PC-3 (cell line): ENCODE measurements at regions not wholly inside any gene's neighbourhood (a gene's known extent, or its start where the extent isn't known, plus 50 kb on each side); places are given as distances from the start of the nearest gene placed in this dataset.

Experiments used
- ATAC-seq: fragments of 200-7000 bp; cut with Tn5 transposase; 2 replicates; pipeline ENCODE4 v1.9.1; 2020; ENCODE audit warnings: mild to moderate bottlenecking, moderate library complexity
- BruUV-seq: library from RNA; stranded (reverse); fragments of 400-500 nt; replicated peaks from 2 replicates; lab custom pipeline; 2021; lab: Mats Ljungman, UMichigan
- CTCF ChIA-PET: fragments of 300-600 bp; sonication (Branson Sonifier 250); formaldehyde crosslinking; loops from one replicate; lab custom pipeline; 2022; ENCODE audit warnings: antibody characterized with exemption; lab: Charles Lee
- POLR2A ChIA-PET: fragments of 300-600 bp; sonication (Branson Sonifier 250); formaldehyde crosslinking; loops from one replicate; lab custom pipeline; 2022; ENCODE audit warnings: antibody characterized with exemption; ENCODE audit not compliant: unreplicated experiment; lab: Charles Lee
- DNase-seq: peaks from one replicate; pipeline ENCODE4 v3.0.0-alpha.2; 2015
- H2AFZ ChIP-seq: fragments of 300-600 bp; sonication (generic); 2 replicates; pipeline ENCODE4 v1.6.0; 2016; ENCODE audit warnings: antibody characterized with exemption, low read length
- H3F3A ChIP-seq: fragments of 300-600 bp; sonication (generic); one replicate; pipeline ENCODE4 v1.6.0; 2017; ENCODE audit warnings: antibody characterized with exemption, low read length, control low read depth, mild to moderate bottlenecking; ENCODE audit not compliant: unreplicated experiment
- H3K27ac ChIP-seq: fragments of 300-600 bp; sonication (generic); 2 replicates; pipeline ENCODE4 v1.5.1; 2016; ENCODE audit warnings: mild to moderate bottlenecking, low read length
- H3K27me3 ChIP-seq: fragments of 300-600 bp; sonication (generic); 2 replicates; pipeline ENCODE4 v1.6.1; 2016; ENCODE audit warnings: low read length, mixed read lengths
- H3K36me3 ChIP-seq: fragments of 300-600 bp; sonication (generic); 2 replicates; pipeline ENCODE4 v1.6.1; 2016; ENCODE audit warnings: low read depth, mixed run types, low read length, mixed read lengths
- H3K4me1 ChIP-seq: fragments of 300-600 bp; sonication (generic); 2 replicates; pipeline ENCODE4 v1.5.1; 2016; ENCODE audit warnings: low read length; ENCODE audit not compliant: insufficient read depth
- H3K4me2 ChIP-seq: fragments of 300-600 bp; sonication (generic); 2 replicates; pipeline ENCODE4 v1.6.0; 2016; ENCODE audit warnings: low read length
- H3K4me3 ChIP-seq: fragments of 300-600 bp; sonication (generic); 2 replicates; pipeline ENCODE4 v1.5.1; 2016; ENCODE audit warnings: mild to moderate bottlenecking, low read length, mixed read lengths
- H3K79me2 ChIP-seq: fragments of 300-600 bp; sonication (generic); 2 replicates; pipeline ENCODE4 v1.6.1; 2017; ENCODE audit warnings: low read length, mixed read lengths
- H3K9ac ChIP-seq: fragments of 300-600 bp; sonication (generic); 2 replicates; pipeline ENCODE4 v1.6.0; 2016; ENCODE audit warnings: mild to moderate bottlenecking, low read length
- H3K9me2 ChIP-seq: fragments of 300-600 bp; sonication (generic); replicated peaks from 2 replicates; pipeline ENCODE4 v1.6.1; 2016; ENCODE audit warnings: mixed run types, low read length, mixed read lengths
- H3K9me3 ChIP-seq: fragments of 300-600 bp; sonication (generic); 2 replicates; pipeline ENCODE4 v1.6.1; 2016; ENCODE audit warnings: low read length, mixed read lengths
- H4K20me1 ChIP-seq: fragments of 300-600 bp; sonication (generic); 2 replicates; pipeline ENCODE4 v1.6.1; 2016; ENCODE audit warnings: low read length, mixed read lengths
- CTCF ChIP-seq: fragments of 300-600 bp; sonication (generic); conservative IDR thresholded peaks from 2 replicates; pipeline ENCODE4 v1.5.1; 2017; ENCODE audit warnings: antibody characterized with exemption, low read depth, mild to moderate bottlenecking, low read length
- EZH2 ChIP-seq: fragments of 300-600 bp; sonication (generic); IDR thresholded peaks from one replicate; pipeline ENCODE4 v1.6.1; 2017; ENCODE audit warnings: antibody characterized with exemption, mild to moderate bottlenecking, low read length; ENCODE audit not compliant: unreplicated experiment
- EZH2phosphoT487 ChIP-seq: fragments of 300-600 bp; sonication (generic); IDR thresholded peaks from 2 replicates; pipeline ENCODE4 v1.6.1; 2018; ENCODE audit warnings: mild to moderate bottlenecking, antibody characterized with exemption, low read length, borderline replicate concordance
- intact Hi-C: fragments of 100-400 bp; cut with micrococcal nuclease; formaldehyde crosslinking; loops from 2 replicates; pipeline ENCODE4 v1.9.0; 2023

GRCh38 chr13:74710006-74710405 is 575.8 kb upstream of the KLF12 start:
- intact Hi-C loops = no loop called here
- BruUV-seq = no TSS peak
- Histone ChIP-seq H3K79me2 (no peaks in the 10 kb centered on the region), H3K4me2 (no peak overlapping the region), H3K9me2 (no peaks in the 10 kb centered on the region), H3K9ac (no peak overlapping the region), H4K20me1 (no peaks in the 10 kb centered on the region), H3K27ac (no peak overlapping the region), H3F3A (no peaks in the 10 kb centered on the region), H3K36me3 (no peaks in the 10 kb centered on the region), H3K4me1 (no peaks in the 10 kb centered on the region), H3K27me3 (no peaks in the 10 kb centered on the region), H3K4me3 (no peak overlapping the region), H3K9me3 (no peaks in the 10 kb centered on the region), H2AFZ (no peak overlapping the region)
- ChIA-PET CTCF (no interaction called here), POLR2A (no interaction called here)
- no peak for ATAC-seq
- no peak for DNase-seq
- TF ChIP-seq EZH2phosphoT487 (no peak), CTCF (no peak), EZH2 (no peak)

GRCh38 chr13:74709226-74709625 is 575.0 kb upstream of the KLF12 start:
- TF ChIP-seq EZH2 = no peak
- no peak for TF ChIP-seq EZH2phosphoT487
- no peak for TF ChIP-seq CTCF
- DNase-seq = no peak
- no peaks in the 10 kb centered on the region for H3K36me3 ChIP-seq
- no peak overlapping the region for H3K9ac ChIP-seq
- no TSS peak for BruUV-seq
- no peaks in the 10 kb centered on the region for H3F3A ChIP-seq
- no peak overlapping the region for H3K4me2 ChIP-seq
- no peak overlapping the region for H3K4me3 ChIP-seq
- H3K4me1 ChIP-seq = no peaks in the 10 kb centered on the region
- no peaks in the 10 kb centered on the region for H3K9me3 ChIP-seq
- no peaks in the 10 kb centered on the region for H3K9me2 ChIP-seq
- intact Hi-C loops = no loop called here
- no peak overlapping the region for H3K27ac ChIP-seq
- ChIA-PET POLR2A (no interaction called here), CTCF (no interaction called here)
- H2AFZ ChIP-seq = no peak overlapping the region
- no peak for ATAC-seq
- H4K20me1 ChIP-seq = no peaks in the 10 kb centered on the region
- H3K79me2 ChIP-seq = no peaks in the 10 kb centered on the region
- H3K27me3 ChIP-seq = no peaks in the 10 kb centered on the region

GRCh38 chr13:74708629-74709028 is 574.4 kb upstream of the KLF12 start:
- ChIA-PET POLR2A (no interaction called here), CTCF (no interaction called here)
- Histone ChIP-seq H3K79me2 (no peaks in the 10 kb centered on the region), H3K9ac (no peak overlapping the region), H3K4me3 (no peak overlapping the region), H3K36me3 (no peaks in the 10 kb centered on the region), H3K4me2 (no peak overlapping the region), H2AFZ (no peak overlapping the region), H3K4me1 (no peaks in the 10 kb centered on the region), H3K9me2 (no peaks in the 10 kb centered on the region), H3K9me3 (no peaks in the 10 kb centered on the region), H3F3A (no peaks in the 10 kb centered on the region), H3K27me3 (no peaks in the 10 kb centered on the region), H4K20me1 (no peaks in the 10 kb centered on the region), H3K27ac (no peak overlapping the region)
- DNase-seq (no peak), ATAC-seq (no peak)
- no peak for TF ChIP-seq CTCF
- no peak for TF ChIP-seq EZH2phosphoT487
- TF ChIP-seq EZH2 = no peak
- intact Hi-C loops = no loop called here
- no TSS peak for BruUV-seq
